GM13976 (cell line): ENCODE measurements at regions not wholly inside any gene's neighbourhood (a gene's known extent, or its start where the extent isn't known, plus 50 kb on each side); places are given as distances from the start of the nearest gene placed in this dataset.

ENCODE experiments used
- DNase-seq: peaks from one replicate; pipeline ENCODE4 v3.0.0; 2012; ENCODE audit warnings: low spot score
- CTCF ChIP-seq: IDR thresholded peaks from 2 replicates; pipeline ENCODE4 v1.5.1; 2012; ENCODE audit warnings: borderline replicate concordance, mild to moderate bottlenecking; ENCODE audit not compliant: insufficient read depth; ENCODE audit errors: extremely low read depth, missing control alignments, control extremely low read depth
- in situ Hi-C: fragments of 300-500 bp; cut with MboI; formaldehyde crosslinking; loops from one replicate; pipeline ENCODE4 v1.12.0; 2022; ENCODE audit warnings: low sequenced_read_pairs, mixed read lengths, inconsistent platforms; ENCODE audit not compliant: unreplicated experiment

DNA sequence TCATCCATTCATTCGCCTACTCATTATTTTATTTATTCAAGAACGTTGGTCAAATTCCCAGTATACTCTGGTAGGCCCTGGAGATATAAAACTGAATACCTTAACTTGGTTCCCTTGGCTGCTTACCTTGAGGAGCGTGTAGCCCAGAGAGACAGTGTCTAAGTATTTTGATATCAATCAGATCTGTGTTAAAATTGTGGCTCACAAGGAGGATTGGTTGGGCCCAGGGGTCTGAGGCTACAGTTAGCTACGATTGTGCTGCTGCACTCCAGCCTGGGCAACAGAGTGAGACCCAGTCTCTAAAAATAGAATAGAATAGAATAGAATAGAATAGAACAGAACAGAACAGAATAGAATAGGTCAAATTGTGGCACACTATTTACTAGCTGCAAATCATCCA lies 438.4 kb downstream of the ADAMTS20 start:
- DNase-seq, result no peak
- in situ Hi-C loops, result no loop called here
- TF ChIP-seq CTCF, result no peak

DNA sequence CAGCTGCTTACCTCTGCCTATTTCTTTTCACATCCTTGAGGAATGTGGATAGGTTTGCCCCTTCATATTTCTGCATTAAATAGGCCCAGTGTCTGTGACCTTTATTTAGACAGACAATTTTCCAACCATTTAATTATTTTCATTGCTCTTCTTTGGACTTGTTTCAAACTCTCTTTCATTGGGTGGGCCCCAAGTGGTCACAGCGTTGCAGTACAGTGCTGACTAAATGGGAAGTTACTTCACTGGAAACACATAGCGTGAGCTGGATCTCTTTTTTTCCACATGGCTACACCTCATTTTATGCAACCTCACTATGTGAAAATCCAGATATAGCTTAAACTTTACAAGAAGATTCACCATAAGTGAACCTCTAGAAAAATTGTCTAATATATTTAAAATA lies 438.9 kb downstream of the ADAMTS20 start:
- in situ Hi-C loops, result no loop called here
- no peak for TF ChIP-seq CTCF
- no peak for DNase-seq

DNA sequence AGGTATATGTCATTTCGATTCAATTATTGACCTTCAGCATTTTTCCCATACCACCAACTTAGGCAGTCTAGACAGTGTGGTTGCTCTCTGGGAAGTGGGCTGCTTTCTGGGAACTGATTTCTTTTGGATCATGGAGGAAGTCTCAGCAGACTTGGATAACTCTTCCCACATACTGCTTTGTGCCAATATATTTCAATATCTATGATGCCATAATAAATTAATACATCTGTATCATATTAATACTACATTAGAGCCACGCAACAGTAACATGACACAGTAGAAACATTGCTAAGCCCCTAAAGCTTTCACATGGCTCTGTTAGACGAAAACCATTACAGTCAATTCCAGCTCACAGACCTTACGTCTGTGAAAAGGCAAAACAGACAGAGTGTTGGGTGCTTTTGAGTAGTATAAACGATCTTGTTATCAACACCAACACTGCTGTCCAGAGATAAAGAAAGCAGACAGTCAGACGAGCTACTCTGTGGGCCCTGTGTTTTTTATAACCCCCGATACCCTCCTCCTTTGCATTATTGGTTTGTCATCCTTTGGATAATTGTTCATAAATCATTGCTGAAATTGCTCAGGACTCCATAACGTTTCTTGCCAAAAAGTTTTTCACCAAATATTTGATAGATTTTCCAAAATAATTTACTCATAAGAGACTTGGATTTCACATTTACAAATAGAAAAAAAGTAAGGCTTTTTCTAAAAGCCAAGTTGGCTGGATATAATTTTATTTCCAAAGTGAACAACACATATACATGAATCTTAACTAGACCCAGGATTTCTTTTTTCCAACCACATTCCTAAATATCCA lies 439.7 kb downstream of the ADAMTS20 start:
- in situ Hi-C loops, result no loop called here
- no peak for DNase-seq
- no peak for TF ChIP-seq CTCF

DNA sequence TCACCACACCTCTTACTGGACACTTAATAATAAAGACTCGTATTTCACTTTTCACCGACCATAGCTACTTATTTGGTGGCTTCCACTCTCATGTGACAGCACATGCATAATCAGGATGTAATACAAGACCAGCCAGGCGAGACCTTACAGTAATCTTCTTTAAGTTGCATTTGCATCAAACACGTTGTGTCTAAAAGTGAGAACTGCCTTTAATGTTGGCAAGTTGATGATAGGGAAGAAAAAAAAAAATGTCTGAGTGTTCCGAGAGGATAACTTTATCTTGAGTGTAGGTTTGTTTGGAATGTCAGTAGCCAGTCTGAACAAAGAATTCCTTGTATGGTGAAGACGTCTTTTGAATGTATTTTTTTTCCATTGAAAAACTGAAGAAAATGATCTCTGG lies 440.4 kb downstream of the ADAMTS20 start:
- in situ Hi-C loops, result no loop called here
- DNase-seq, result no peak
- TF ChIP-seq CTCF, result no peak

DNA sequence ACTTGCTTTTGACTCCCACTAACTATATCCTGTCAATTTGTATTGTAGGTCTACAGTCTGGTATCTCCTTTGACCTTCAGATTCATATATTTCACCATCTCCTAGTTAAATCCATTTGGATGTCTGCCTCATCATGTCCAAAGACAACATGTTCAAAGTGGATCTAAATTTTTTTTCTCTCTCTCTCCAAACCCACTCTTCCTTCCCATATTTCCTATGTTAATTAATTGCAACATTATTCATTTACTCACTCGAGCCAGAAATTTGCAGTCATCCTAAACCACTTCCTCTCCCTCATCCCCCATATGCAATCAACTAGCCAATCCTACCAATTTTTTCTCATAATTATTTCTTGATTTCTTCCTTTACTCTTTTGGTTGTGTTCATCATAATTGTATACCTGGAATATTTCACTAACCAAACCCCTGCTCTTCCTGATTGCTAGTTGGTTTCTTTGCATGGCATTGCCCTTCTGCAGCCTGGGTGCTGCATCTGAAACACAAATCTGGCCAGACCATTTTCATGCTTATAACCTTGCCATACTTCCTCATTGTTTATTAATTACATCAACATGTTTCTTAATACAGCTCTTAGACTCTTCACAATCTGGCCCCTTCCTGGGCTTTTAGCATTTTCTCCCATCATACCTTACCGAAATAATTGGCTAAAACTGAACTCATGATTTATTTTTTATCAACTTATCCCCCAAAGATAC lies 442.2 kb downstream of the ADAMTS20 start:
- TF ChIP-seq CTCF, result no peak
- no peak for DNase-seq
- in situ Hi-C loops, result no loop called here

GRCh38 chr12:43108656-43109055 lies 443.3 kb downstream of the ADAMTS20 start:
- no peak for TF ChIP-seq CTCF
- in situ Hi-C loops, result no loop called here
- DNase-seq, result no peak
